ENCODE measurements at regions not wholly inside any gene's neighbourhood (a gene's known extent, or its start where the extent isn't known, plus 50 kb on each side); places are given as distances from the start of the nearest gene placed in this dataset.

- no peak for TF ChIP-seq CTCF (IDR thresholded peaks at IDR 0.05; ENCODE audit: control insufficient read depth, insufficient read depth, low read depth, low read length, missing control alignments)
- DNase-seq (ENCODE audit: low read depth) = no peak
- no peak overlapping the region for H3K4me3 ChIP-seq (ENCODE audit: control insufficient read depth, low read depth, low read length)
Measured at GRCh38 chr14:39876916-39877315, 444.7 kb upstream of the FBXO33 start.

GRCh38 chr14:39875028-39875427 lies 442.8 kb upstream of the FBXO33 start:
- TF ChIP-seq CTCF (IDR thresholded peaks at IDR 0.05; ENCODE audit: control insufficient read depth, insufficient read depth, low read depth, low read length, missing control alignments) = no peak
- no peak for DNase-seq (ENCODE audit: low read depth)
- H3K4me3 ChIP-seq (ENCODE audit: control insufficient read depth, low read depth, low read length) = no peak overlapping the region

- H3K4me3 ChIP-seq (ENCODE audit: control insufficient read depth, low read depth, low read length) = no peak overlapping the region
- no peak for DNase-seq (ENCODE audit: low read depth)
- TF ChIP-seq CTCF (IDR thresholded peaks at IDR 0.05; ENCODE audit: control insufficient read depth, insufficient read depth, low read depth, low read length, missing control alignments) = no peak
Measured at GRCh38 chr14:39873791-39874190, 441.6 kb upstream of the FBXO33 start.

GRCh38 chr14:39868949-39869348 lies 436.7 kb upstream of the FBXO33 start:
- H3K4me3 ChIP-seq (ENCODE audit: control insufficient read depth, low read depth, low read length) = no peak overlapping the region
- no peak for TF ChIP-seq CTCF (IDR thresholded peaks at IDR 0.05; ENCODE audit: control insufficient read depth, insufficient read depth, low read depth, low read length, missing control alignments)
- no peak for DNase-seq (ENCODE audit: low read depth)

- no peak for DNase-seq (ENCODE audit: low read depth)
- TF ChIP-seq CTCF (IDR thresholded peaks at IDR 0.05; ENCODE audit: control insufficient read depth, insufficient read depth, low read depth, low read length, missing control alignments) = no peak
- H3K4me3 ChIP-seq (ENCODE audit: control insufficient read depth, low read depth, low read length) = no peak overlapping the region
Measured at GRCh38 chr14:39868251-39868650, 436.0 kb upstream of the FBXO33 start.

- TF ChIP-seq CTCF (IDR thresholded peaks at IDR 0.05; ENCODE audit: control insufficient read depth, insufficient read depth, low read depth, low read length, missing control alignments) = no peak
- DNase-seq (ENCODE audit: low read depth) = no peak
Measured at GRCh38 chr14:39863441-39863840, 431.2 kb upstream of the FBXO33 start.

GRCh38 chr14:39861696-39862095 lies 429.5 kb upstream of the FBXO33 start:
- DNase-seq (ENCODE audit: low read depth) = no peak
- no peak overlapping the region for H3K4me3 ChIP-seq (ENCODE audit: control insufficient read depth, low read depth, low read length)
- no peak for TF ChIP-seq CTCF (IDR thresholded peaks at IDR 0.05; ENCODE audit: control insufficient read depth, insufficient read depth, low read depth, low read length, missing control alignments)

More at GRCh38 chr14:39863441-39863840, 431.2 kb upstream of the FBXO33 start:
- H3K4me3 ChIP-seq (ENCODE audit: control insufficient read depth, low read depth, low read length) = no peak overlapping the region

All from AG09309 (cell line).